OCI-LY3 (cell line): ENCODE measurements at regions not wholly inside any gene's neighbourhood (a gene's known extent, or its start where the extent isn't known, plus 50 kb on each side); places are given as distances from the start of the nearest gene placed in this dataset.

Source experiments
- H2AFZ ChIP-seq: fragments of 200-600, 300-600 bp; shearing (Covaris generic); 2 replicates; pipeline ENCODE4 v1.6.0; 2014; ENCODE audit warnings: antibody characterized with exemption, low read depth, low read length
- H3K27ac ChIP-seq: fragments of 200-600, 300-600 bp; sonication (generic); 2 replicates; pipeline ENCODE4 v1.5.1; 2014; ENCODE audit warnings: mild to moderate bottlenecking, low read length, moderate library complexity, mixed read lengths
- H3K27me3 ChIP-seq: fragments of 200-600, 300-600 bp; sonication (generic); 2 replicates; pipeline ENCODE4 v1.6.1; 2014; ENCODE audit warnings: low read depth, low read length, mixed read lengths
- H3K36me3 ChIP-seq: fragments of 200-600, 300-600 bp; sonication (generic); replicated peaks from 2 replicates; pipeline ENCODE3; 2014; ENCODE audit warnings: low read depth, low read length, mixed read lengths
- H3K4me1 ChIP-seq: fragments of 300-600, 200-600 bp; sonication (generic); 2 replicates; pipeline ENCODE4 v1.6.1; 2014; ENCODE audit warnings: low read length, mixed read lengths
- H3K4me2 ChIP-seq: fragments of 200-600, 300-600 bp; sonication (generic); 2 replicates; pipeline ENCODE4 v1.6.1; 2014; ENCODE audit warnings: low read length, mixed read lengths
- H3K4me3 ChIP-seq: fragments of 300-600, 200-600 bp; sonication (generic); 2 replicates; pipeline ENCODE4 v1.5.1; 2014; ENCODE audit warnings: antibody characterized with exemption, mild to moderate bottlenecking, low read length, moderate library complexity
- H3K79me2 ChIP-seq: fragments of 300-600, 200-600 bp; shearing (Covaris generic); 2 replicates; pipeline ENCODE4 v1.6.1; 2014; ENCODE audit warnings: mild to moderate bottlenecking, low read length, mixed read lengths
- H3K9ac ChIP-seq: fragments of 300-600, 200-600 bp; shearing (Covaris generic); 2 replicates; pipeline ENCODE4 v1.6.0; 2014; ENCODE audit warnings: mild to moderate bottlenecking, low read length, moderate library complexity
- H3K9me3 ChIP-seq: fragments of 200-600, 300-600 bp; shearing (Covaris generic); 2 replicates; pipeline ENCODE4 v1.6.1; 2014; ENCODE audit warnings: low read length, mixed read lengths; ENCODE audit not compliant: insufficient read depth
- H4K20me1 ChIP-seq: fragments of 200-600, 300-600 bp; sonication (generic); 2 replicates; pipeline ENCODE4 v1.6.1; 2016; ENCODE audit warnings: low read length, mixed read lengths; ENCODE audit not compliant: insufficient read depth
- CTCF ChIP-seq: fragments of 200-600, 300-600 bp; sonication (generic); IDR thresholded peaks from 2 replicates; pipeline ENCODE4 v1.5.1; 2014; ENCODE audit warnings: antibody characterized with exemption, low read length, low read depth
- EZH2phosphoT487 ChIP-seq: fragments of 200-600 bp; shearing (Covaris generic); IDR thresholded peaks from 2 replicates; pipeline ENCODE4 v1.6.1; 2018; ENCODE audit warnings: antibody characterized with exemption, mixed run types, low read depth

GRCh38 chr11:11148104-11148509, 204.9 kb downstream of the CSNK2A3 start:
- Histone ChIP-seq H2AFZ (no peak overlapping the region), H3K27me3 (no peaks in the 10 kb centered on the region), H3K9me3 (no peaks in the 10 kb centered on the region), H3K27ac (no peak overlapping the region), H3K36me3 (no peaks in the 10 kb centered on the region), H3K4me1 (no peaks in the 10 kb centered on the region), H3K4me3 (no peak overlapping the region), H3K9ac (no peak overlapping the region), H4K20me1 (no peaks in the 10 kb centered on the region), H3K79me2 (no peaks in the 10 kb centered on the region), H3K4me2 (no peak overlapping the region)
- TF ChIP-seq EZH2phosphoT487 (no peak), CTCF (no peak)

- Histone ChIP-seq H3K4me3 (no peak overlapping the region), H3K27me3 (no peaks in the 10 kb centered on the region), H3K9ac (no peak overlapping the region), H3K27ac (no peak overlapping the region), H2AFZ (no peak overlapping the region), H3K79me2 (no peaks in the 10 kb centered on the region), H3K4me1 (no peaks in the 10 kb centered on the region), H4K20me1 (no peaks in the 10 kb centered on the region), H3K9me3 (no peaks in the 10 kb centered on the region), H3K36me3 (no peaks in the 10 kb centered on the region), H3K4me2 (no peak overlapping the region)
- no peak for TF ChIP-seq CTCF
- TF ChIP-seq EZH2phosphoT487: no peak
Observed at GRCh38 chr11:11146830-11147229, 206.2 kb downstream of the CSNK2A3 start.

GRCh38 chr11:11143849-11144248, 209.2 kb downstream of the CSNK2A3 start:
- TF ChIP-seq CTCF: no peak
- Histone ChIP-seq H3K27me3 (no peaks in the 10 kb centered on the region), H3K36me3 (no peaks in the 10 kb centered on the region), H3K9me3 (no peaks in the 10 kb centered on the region), H3K79me2 (no peaks in the 10 kb centered on the region), H4K20me1 (no peaks in the 10 kb centered on the region), H3K4me1 (no peaks in the 10 kb centered on the region), H3K27ac (no peak overlapping the region), H3K4me2 (no peak overlapping the region), H3K9ac (no peak overlapping the region), H3K4me3 (no peak overlapping the region), H2AFZ (no peak overlapping the region)

- no peaks in the 10 kb centered on the region for H3K9me3 ChIP-seq
- no peak overlapping the region for H2AFZ ChIP-seq
- H3K79me2 ChIP-seq: no peaks in the 10 kb centered on the region
- no peaks in the 10 kb centered on the region for H3K36me3 ChIP-seq
- no peak overlapping the region for H3K9ac ChIP-seq
- no peak overlapping the region for H3K4me2 ChIP-seq
- H3K4me1 ChIP-seq: peaks cover 2% of the 10 kb centered on the region
- TF ChIP-seq CTCF (no peak), EZH2phosphoT487 (no peak)
- no peaks in the 10 kb centered on the region for H4K20me1 ChIP-seq
- H3K27me3 ChIP-seq: no peaks in the 10 kb centered on the region
- no peak overlapping the region for H3K4me3 ChIP-seq
- no peak overlapping the region for H3K27ac ChIP-seq
Observed at GRCh38 chr11:11142430-11142829, 210.6 kb downstream of the CSNK2A3 start.
